ENCODE measurements at regions not wholly inside any gene's neighbourhood (a gene's known extent, or its start where the extent isn't known, plus 50 kb on each side); places are given as distances from the start of the nearest gene placed in this dataset.
A peak's percentile ranks its signal among the peaks of the same experiment; 100 is the strongest.

DNA sequence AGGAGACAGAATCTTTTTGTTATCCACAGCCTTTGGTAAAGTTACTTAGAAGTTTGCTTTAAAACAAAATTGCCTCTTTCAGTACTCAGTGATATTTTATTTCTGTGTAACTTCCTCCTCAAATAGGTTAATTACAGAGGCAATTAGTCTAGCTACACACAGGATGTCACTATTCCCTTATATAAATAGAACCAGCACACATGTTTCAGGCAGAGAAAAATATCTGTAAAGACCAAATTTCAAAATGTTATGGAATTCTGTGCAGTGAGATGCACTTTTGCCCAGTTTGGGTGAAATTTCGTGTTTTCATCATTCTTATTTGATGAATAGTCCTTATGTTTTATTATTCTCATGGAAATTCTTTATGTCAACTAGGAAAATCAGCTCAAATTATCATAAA is 410.6 kb upstream of the SOX5 start:
- in situ Hi-C loops (cut with MboI; ENCODE audit: low sequenced_read_pairs), result no loop called here
- ATAC-seq (ENCODE audit: low read depth) (0 out of 2 replicates have a peak, but pooled peaks have one; percentile 34), DNase-seq (peak; percentile 10)
- Histone ChIP-seq H3K36me3 (ENCODE audit: control insufficient read depth, insufficient read depth, low read length) (no peaks in the 10 kb centered on the region), H4K5ac (ENCODE audit: low read depth, low read length) (no peak overlapping the region), H3K4ac (ENCODE audit: low read depth, low read length) (no peak overlapping the region; the same call in 1 of the 2 replicates), H3K27me3 (ENCODE audit: control insufficient read depth, insufficient read depth, low read length) (no peaks in the 10 kb centered on the region), H3K9ac (ENCODE audit: low read depth, low read length) (no peak overlapping the region), H2BK120ac (ENCODE audit: low read depth, low read length) (peak overlapping the region; percentile 16; the same call in 1 of the 2 replicates), H3K9me1 (ENCODE audit: insufficient read depth, low read length) (peaks cover 5% of the 10 kb centered on the region), H2AK9ac (replicated peaks; ENCODE audit: low read depth, low read length, poor library complexity) (no peak overlapping the region), H3K9me3 (ENCODE audit: control insufficient read depth, insufficient read depth, low read length) (no peaks in the 10 kb centered on the region), H3K18ac (ENCODE audit: low read depth, low read length) (peak overlapping the region; percentile 35), H3K14ac (replicated peaks; ENCODE audit: low read depth, low read length) (no peak overlapping the region), H3K79me1 (ENCODE audit: low read depth in 1 of 2, low read length in 2 of 2) (peaks cover 0 to 6% of the 10 kb centered on the region in 2 experiments; a peak in 1 of 4 replicates), H2BK5ac (ENCODE audit: low read depth, low read length, poor library complexity, severe bottlenecking) (peak overlapping the region; percentile 14), H2AK5ac (ENCODE audit: low read depth, low read length) (no peak overlapping the region), H4K20me1 (ENCODE audit: insufficient read depth, low read length) (no peaks in the 10 kb centered on the region), H3K4me2 (ENCODE audit: low read depth, low read length) (no peak overlapping the region; the same call in 1 of the 2 replicates), H3K56ac (ENCODE audit: extremely low read depth, insufficient read depth, low read length) (no peak overlapping the region), H2BK15ac (ENCODE audit: low read depth, low read length) (no peak overlapping the region), H3K23ac (ENCODE audit: low read depth, low read length) (no peak overlapping the region; the same call in 1 of the 2 replicates), H4K91ac (ENCODE audit: insufficient read depth, low read depth, low read length) (no peak overlapping the region), H4K8ac (ENCODE audit: low read depth in 2 of 2, low read length in 2 of 2) (no peak overlapping the region), H3K4me1 (ENCODE audit: control insufficient read depth, insufficient read depth, low read length) (peaks cover 6% of the 10 kb centered on the region), H2BK20ac (ENCODE audit: low read depth, low read length) (no peak overlapping the region), H3K27ac (ENCODE audit: insufficient read depth, low read length) (peak overlapping the region; percentile 25; the same call in 1 of the 2 replicates), H2AFZ (replicated peaks; ENCODE audit: low read length, poor library complexity) (no peak overlapping the region), H3K4me3 (ENCODE audit: insufficient read depth, low read depth, low read length) (no peak overlapping the region)
- POLR2A ChIA-PET (ENCODE audit: unreplicated experiment), result no interaction called here
- CTCF ChIA-PET, result interaction anchor here (0.7 to 0.8 kb wide), 2 partner anchors 61 to 236 kb away, joined by 3 read pairs; no protein-coding TSS in a partner anchor
- no CpG with 5 or more reads among the region's 1 CpG for WGBS, 2 experiments (ENCODE audit: extremely low coverage in 2 of 2, insufficient read length in 1 of 2)
- TF ChIP-seq MXI1 (IDR thresholded peaks at IDR 0.05; ENCODE audit: borderline replicate concordance, low read depth, low read length) (no peak), SMC3 (IDR thresholded peaks at IDR 0.05; ENCODE audit: low read depth, low read length) (peak; percentile 32)
- TF ChIP-seq, protein P1, sequence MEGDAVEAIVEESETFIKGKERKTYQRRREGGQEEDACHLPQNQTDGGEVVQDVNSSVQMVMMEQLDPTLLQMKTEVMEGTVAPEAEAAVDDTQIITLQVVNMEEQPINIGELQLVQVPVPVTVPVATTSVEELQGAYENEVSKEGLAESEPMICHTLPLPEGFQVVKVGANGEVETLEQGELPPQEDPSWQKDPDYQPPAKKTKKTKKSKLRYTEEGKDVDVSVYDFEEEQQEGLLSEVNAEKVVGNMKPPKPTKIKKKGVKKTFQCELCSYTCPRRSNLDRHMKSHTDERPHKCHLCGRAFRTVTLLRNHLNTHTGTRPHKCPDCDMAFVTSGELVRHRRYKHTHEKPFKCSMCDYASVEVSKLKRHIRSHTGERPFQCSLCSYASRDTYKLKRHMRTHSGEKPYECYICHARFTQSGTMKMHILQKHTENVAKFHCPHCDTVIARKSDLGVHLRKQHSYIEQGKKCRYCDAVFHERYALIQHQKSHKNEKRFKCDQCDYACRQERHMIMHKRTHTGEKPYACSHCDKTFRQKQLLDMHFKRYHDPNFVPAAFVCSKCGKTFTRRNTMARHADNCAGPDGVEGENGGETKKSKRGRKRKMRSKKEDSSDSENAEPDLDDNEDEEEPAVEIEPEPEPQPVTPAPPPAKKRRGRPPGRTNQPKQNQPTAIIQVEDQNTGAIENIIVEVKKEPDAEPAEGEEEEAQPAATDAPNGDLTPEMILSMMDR (conservative IDR thresholded peaks at IDR 0.05; ENCODE audit: low read depth, low read length), result peak; percentile 42
- no TSS peak for BruUV-seq (replicated peaks)
- intact Hi-C loops (cut with micrococcal nuclease), result loop anchor here (5.0 kb wide), 3 partner anchors 202 to 417 kb away; no protein-coding TSS in a partner anchor
- dilution Hi-C loops (cut with HindIII; ENCODE audit: low sequenced_read_pairs, unreplicated experiment), result no loop called here

All from IMR-90 (cell line).